ENCODE measurements at regions not wholly inside any gene's neighbourhood (a gene's known extent, or its start where the extent isn't known, plus 50 kb on each side); places are given as distances from the start of the nearest gene placed in this dataset.

- DNase-seq (ENCODE audit: low read depth in 2 of 2) = no peak
These were observed 63.0 kb downstream of the INSIG1 start for GRCh38 chr7:155360495-155361345.

DNA sequence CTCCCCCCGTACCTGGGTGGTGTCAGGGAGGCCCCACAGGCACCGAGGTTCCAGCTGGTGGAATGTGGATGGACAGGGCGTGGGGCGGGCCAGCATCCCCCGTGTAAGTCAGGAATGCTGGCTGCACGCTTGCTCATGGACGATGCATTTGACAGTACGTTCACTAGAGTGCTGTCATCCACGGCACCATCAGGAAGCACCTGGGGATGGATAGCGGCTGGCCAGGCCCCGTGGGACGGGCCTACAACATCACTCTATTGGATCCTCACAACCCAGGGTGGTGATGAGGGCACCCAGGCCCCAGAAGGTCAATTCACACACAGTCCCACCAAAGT, 63.6 kb downstream of the INSIG1 start:
- no peak for DNase-seq (ENCODE audit: low read depth in 2 of 2)

DNA sequence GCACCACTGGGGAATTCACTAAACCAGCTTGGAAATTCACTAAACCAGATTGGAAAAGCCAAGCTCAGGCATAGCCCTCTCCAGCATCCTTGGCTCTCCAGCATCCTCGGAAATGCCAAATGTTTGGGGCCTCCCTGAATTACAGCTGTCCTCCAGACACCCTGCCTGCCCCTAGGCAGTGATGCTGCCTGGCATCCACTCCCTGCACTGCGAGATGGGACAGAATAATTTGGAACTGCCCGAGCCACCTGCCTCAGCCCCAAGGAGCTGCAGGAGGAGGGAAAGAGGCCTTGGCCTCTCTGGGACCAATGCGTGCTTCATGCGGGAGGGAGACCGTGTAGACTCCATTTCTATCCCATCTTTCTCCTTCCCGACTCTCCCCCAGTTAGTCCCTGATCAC, 64.3 kb downstream of the INSIG1 start:
- no peak for DNase-seq (ENCODE audit: low read depth in 2 of 2)

- no peak for DNase-seq (ENCODE audit: low read depth in 2 of 2)
These were observed 64.9 kb downstream of the INSIG1 start for GRCh38 chr7:155362380-155363145.

GRCh38 chr7:155363146-155363539, 65.5 kb downstream of the INSIG1 start:
- no peak for DNase-seq (ENCODE audit: low read depth in 2 of 2)

GRCh38 chr7:155363852-155364600, 66.3 kb downstream of the INSIG1 start:
- DNase-seq (ENCODE audit: low read depth in 2 of 2) = no peak

GRCh38 chr7:155365146-155365874, 67.6 kb downstream of the INSIG1 start:
- no peak for DNase-seq (ENCODE audit: low read depth in 2 of 2)

DNA sequence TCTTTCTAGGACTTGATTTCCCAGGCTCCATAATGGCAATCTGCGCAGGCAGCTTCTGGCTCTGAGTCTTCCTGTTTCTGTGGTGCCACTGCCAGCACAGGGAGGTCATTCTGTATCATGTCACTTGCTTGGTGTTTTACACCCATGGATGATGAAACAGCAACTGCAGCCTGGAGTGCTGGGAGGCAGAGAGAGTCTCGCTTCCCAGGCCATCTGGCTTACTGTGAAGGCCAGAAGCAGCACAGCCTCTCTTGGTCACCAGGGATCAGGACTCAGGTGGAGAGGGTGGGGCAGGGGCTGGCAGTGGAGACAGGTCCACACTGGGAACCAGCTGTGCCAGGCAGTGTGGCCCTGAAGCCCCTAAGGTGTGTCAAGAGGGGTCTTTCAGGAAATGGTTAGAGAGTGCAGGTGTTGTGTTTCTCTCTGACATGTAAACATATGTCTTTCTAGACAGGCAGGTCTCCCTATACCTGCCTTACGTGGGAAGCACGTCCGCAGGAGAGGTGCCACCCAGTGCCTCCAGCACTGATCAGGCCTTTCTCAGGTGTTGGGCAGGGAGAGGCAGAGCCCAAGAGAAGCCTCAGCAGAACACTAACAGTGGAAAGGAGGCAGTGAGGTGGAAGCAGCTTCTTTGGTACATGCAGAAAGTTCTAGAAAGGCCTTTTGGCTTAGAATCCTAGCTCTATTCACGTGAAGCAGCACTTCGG, 71.4 kb downstream of the INSIG1 start:
- no peak for DNase-seq (ENCODE audit: low read depth in 2 of 2)

DNA sequence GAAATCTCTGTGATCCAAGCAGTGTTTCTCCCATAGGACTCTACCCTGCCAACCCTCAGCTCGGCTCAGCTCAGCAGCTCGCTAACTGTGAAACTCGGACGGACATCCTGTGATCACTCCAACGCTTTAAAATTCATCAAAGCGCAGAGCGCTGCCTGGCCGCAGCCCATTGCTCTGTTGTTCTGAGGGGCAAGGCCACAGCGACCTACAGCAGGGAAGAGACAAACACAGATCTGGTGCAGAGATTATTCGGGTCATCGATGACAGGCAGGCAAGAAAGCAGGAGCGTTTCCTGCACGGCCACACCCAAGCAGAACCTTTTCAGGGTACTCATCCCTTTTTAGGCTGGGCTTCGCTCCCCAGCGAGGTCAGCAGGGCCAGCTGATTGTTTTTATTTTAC, 72.1 kb downstream of the INSIG1 start:
- no peak for DNase-seq (ENCODE audit: low read depth in 2 of 2)

GRCh38 chr7:155371331-155371883, 73.7 kb downstream of the INSIG1 start:
- no peak for DNase-seq (ENCODE audit: low read depth in 2 of 2)

GRCh38 chr7:155371884-155372781, 74.5 kb downstream of the INSIG1 start:
- DNase-seq (ENCODE audit: low read depth in 2 of 2) = no peak

DNA sequence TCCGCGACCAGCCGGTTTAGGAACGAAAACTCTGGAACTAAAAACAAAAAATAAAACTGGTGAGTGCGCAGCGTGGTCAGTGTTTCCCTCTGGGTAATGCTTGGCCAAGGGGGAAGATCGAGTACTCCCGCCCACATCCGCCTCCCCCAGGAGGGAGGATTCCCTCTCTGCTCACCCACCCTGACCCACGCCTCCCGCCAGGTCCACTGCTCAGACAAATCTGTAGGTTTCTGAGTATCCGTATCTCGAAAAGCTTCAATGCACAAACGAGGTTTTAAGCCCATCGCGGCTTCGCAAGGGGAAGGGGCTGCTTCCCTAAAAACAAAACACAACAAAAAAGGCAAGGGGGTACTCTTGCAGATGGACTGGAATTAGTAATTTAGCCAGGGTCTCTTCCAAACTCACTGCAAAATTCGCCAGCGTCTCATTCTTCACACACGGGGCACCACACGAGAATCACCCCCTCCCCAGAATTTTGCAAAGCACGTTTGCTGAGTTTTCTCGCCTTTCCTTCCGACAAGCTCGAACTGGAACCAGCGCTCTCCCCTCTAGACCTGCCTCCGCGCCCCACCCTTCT, 75.2 kb downstream of the INSIG1 start:
- no peak for DNase-seq (ENCODE audit: low read depth in 2 of 2)

- DNase-seq (ENCODE audit: low read depth in 2 of 2) = no peak
These were observed 75.9 kb downstream of the INSIG1 start for GRCh38 chr7:155373359-155374273.

- DNase-seq (ENCODE audit: low read depth in 2 of 2) = no peak
These were observed 76.9 kb downstream of the INSIG1 start for GRCh38 chr7:155374276-155375252.

DNA sequence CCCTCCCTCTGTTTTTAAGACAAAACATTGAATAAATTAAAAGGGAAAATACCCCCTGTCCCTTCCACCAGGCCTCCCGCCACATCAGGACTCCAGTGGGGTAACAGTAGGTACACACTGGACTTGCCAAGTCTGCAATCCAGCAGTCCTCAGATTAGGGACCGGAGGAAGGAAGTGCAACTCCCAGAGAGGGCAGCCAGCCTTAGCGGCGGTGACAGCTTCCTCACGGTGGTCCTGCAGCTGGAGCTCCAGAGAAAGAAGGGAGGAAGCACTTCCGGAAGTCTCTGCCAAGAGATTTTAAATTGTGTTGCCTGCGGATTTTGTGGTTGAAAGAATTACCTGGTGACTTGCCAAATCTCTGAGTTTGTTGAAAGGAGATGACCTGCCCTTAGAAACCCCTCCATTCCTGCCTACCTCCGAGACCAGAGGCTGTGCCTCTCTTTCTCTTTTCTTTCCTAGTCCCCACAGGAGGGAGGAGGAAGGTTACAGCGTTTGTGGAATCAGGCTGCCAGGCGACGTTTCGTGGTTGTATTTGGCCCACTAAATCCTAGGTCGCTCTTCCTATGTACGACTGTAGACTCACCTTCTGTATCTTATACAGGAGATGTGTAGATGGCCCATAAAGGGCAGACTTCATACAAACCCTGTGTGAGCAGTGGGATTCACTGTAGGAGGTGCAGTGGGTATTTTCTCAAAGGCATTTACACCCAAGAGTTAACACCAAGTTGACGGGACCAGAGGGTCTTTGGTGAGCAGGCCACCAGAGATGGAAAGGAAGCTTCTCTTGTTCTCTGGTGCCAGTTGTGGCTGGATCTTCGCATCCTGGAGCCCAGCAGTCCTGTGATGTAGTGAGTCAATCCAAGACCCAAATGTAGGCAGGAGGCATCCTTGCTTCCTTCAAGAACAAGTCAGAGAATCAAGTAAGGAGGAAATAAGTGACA, 77.9 kb downstream of the INSIG1 start:
- DNase-seq (ENCODE audit: low read depth in 2 of 2) = no peak
